ENCODE measurements at regions not wholly inside any gene's neighbourhood (a gene's known extent, or its start where the extent isn't known, plus 50 kb on each side); places are given as distances from the start of the nearest gene placed in this dataset.
"Not testable (repeated sequence)": the region's sequence is repeated elsewhere in the genome, so short reads cannot be mapped to it uniquely, and the experiment has no call there.

DNA sequence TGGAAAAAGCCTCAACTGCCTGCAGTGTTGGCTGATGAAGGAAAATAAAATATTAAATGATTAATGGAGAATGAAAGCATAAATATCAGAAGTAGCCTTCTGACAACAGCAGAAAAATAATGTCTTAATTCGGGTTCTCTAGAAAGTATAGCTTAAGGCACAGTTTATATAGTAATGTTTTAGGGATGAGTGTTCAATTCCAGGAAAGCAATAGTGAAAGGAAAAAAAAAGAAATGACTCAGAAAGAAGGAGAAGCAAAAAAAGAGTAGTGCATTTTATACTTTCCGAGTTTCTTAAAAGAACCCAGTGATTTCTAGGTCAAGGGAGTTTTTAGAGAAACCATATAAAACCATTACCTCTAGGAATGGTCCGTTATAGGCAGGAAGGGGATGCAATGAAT is 137.3 kb downstream of the HTR1B start:
- intact Hi-C loops (cut with micrococcal nuclease): no loop called here

DNA sequence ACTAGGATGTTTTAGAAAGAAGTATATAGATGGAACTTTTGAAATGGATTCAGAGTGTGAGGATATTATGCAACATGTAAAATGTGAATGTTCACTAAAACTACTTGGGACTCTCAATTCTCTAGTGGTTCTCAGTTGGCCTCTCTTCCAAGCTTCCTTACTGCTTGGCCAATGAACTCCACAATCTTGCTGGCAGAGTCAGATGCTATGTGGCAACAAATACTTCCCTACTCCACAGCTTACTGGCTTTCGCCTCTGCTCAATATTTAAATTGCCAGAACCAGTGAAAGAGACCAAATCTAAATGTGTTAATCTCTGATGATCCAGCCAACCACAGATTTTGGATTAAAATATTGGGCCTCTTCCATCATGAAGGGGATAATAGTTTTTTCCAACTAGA is 138.4 kb downstream of the HTR1B start:
- intact Hi-C loops (cut with micrococcal nuclease): no loop called here

DNA sequence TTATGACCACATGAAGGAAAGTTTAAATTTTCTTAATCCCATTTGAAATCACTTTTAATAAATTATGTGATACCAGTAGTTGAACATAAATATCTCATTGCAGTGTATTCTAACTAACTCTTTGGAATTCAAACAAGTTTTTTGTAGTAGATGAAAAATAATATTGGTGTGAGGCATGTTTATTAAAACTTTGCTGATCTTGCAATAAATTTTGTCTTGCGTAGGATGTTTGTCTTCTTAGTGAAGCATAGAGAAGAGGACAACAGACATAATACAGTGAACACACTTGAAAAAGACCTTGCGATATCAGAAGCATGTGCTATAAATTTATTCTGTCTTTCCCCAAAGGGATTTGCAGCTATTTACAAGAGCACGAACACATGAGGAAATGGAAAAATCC is 140.7 kb downstream of the HTR1B start:
- intact Hi-C loops (cut with micrococcal nuclease): no loop called here

DNA sequence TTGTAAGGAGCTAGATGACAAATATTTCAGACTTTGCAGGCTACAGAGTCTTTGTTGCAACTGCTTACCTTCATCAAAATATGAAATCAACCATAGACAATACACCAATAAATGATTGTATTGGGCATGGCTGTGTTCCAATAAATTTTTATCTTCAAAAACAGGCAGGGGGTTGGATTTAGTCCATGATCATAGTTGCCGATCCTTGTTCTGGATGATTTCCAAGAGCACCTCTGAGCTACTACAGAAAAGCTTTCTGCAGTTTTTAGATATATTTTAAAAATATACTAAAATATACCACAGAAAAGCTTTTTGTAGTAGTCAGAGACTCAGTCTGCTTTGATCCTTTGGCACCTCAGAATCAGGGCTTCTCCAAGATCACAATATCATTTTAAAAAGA is 145.0 kb downstream of the HTR1B start:
- intact Hi-C loops (cut with micrococcal nuclease): no loop called here

DNA sequence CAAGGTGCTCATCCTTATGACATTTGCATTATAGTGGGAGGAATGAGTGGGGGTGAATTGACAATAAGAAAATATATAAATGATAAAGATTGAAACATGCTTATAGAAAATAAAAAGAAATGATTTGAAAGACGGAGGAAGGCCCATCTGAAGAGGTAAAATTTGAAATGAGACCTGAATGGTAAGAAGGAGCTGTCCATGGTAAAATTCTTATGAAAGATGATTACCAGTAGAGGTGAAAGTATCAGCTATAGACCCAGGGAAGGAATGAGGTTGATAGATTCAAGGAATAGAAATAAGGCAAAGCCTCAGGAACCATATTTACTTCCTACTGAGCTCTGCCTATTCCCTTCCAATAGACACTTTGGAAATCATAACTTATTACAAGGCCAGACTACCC is 149.7 kb downstream of the HTR1B start:
- intact Hi-C loops (cut with micrococcal nuclease): no loop called here

DNA sequence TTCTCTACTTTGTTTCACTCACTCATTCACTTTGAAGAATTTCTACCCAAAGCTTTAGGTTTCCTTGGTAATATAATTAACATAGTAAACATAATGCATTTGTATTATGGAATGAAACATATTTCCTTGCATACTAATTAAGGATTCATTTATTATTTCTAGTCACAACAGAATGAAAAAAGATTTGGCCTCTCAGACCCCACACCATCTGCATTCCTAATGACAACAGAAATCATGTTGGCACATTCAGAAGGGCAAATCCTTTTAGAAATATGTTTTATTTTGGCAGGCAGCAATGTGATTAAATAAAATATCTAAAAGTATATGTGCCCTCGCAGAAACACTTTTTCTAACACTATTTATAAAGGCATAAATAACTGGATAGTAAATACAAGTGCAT is 163.4 kb downstream of the HTR1B start:
- intact Hi-C loops (cut with micrococcal nuclease): no loop called here

DNA sequence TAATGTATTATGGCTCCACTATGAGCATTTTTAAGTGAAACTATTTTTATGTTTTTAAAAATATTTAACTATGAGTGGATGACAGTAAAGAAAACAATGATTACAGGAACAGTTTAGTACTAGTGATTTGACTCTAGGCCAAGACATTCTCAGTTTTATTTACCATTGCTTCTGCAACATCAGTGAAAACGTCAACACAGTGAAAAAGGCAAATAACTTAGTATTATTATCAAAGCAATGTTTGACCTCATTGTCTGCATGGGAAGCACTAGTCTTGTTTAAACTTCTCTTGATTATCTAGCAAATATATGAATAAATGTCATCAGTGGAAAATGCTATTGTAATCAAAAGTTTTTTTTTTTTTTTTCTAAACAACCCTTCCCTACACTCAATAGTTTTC is 165.0 kb downstream of the HTR1B start:
- intact Hi-C loops (cut with micrococcal nuclease): no loop called here

DNA sequence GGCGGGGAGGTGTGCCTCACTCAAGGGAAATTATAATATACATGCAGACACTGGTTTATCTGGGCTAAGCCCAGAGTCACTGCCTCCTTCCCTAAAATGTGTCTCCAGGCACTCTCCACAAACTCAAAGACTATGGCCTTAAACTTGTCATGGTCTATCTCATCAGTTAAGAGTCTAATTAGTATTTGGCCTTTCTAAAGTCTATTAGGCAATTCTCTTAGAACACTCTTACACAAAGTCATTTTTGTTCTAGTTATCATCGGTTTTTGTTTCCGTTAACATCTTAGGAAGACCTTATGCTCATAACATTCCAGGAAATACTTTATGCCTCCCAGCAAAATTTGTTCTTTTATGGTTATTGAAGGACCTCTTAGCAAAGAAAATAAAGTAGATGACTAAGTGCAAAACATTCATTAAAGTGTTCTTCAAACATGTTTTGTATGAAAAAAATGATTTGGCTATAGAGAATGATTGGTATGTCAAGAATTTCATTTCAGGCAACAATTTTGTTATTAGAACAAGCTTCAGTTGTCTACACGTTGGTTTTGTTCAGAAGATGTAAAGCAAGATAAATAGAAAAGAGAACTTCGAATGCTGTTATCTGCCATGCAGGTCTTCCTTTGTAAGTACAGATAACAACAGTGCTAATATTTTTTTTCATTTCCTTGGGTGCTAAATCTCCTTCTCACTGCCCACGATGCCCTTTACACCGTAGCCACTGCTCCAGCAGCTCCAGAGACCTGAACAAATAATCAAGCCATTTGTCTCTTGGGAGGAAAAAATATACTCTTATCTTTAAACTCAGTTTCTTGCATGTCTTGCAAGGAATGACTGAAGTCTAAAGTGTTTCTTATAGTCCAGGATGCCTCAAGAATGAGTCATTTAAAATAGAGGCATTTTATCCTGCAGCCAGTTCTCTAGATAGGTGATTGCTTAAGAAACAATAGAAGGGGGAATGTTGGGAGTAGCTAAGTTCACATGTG is 170.4 kb downstream of the HTR1B start:
- intact Hi-C loops (cut with micrococcal nuclease): no loop called here

DNA sequence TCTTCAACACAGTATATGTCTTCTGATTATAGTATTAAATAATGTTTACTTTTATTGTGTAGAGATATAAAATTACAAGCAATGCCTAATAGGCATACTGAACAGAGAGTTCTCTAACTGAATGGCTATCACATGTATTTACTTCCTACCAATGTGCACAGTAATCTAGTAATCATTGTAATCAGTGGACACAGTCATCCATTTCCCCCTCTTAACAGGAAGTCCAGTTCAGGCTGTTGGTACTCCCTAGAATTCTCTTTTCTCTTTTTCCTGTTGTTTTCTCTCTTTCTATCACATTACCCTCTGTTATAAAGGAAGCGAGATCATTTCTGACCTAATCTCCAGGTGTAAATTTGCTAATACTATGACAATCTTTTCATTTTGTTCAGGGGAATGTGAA is 172.5 kb downstream of the HTR1B start:
- intact Hi-C loops (cut with micrococcal nuclease): no loop called here

DNA sequence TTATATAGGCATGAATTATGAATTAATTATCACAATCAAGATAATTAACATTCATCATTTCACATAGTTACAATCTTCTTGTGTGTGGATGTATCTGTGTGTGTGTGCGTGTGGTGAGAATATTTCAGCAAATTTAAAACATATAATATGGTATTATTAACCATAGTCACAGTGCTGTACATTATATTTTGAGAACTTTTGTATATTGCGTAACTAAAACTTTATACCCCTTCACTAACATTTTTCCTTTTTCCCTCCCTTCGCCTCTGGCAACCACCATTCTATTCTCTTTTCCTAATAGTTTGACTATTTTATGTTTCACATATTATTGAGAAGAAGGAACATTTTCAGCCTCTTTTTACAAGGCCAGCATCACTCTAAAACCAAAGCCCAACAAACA is 176.8 kb downstream of the HTR1B start:
- intact Hi-C loops (cut with micrococcal nuclease): no loop called here

DNA sequence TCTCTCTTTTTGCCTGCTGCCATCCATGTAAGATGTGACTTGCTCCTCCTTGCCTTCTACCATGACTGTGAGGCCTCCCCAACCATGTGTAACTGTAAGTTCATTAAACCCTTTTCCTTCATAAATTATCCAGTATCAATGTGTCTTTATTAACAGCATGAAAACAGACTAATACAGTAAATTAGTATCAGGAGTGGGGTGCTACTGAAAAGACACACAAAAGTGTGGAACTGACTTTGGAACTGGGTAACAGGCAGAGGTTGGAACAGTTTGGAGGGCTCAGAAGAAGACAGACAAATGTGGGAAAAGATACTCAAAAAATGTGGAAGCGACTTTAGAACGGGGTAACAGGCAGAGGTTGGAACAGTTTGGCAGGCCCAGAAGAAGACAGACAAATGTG is 189.4 kb downstream of the HTR1B start:
- intact Hi-C loops (cut with micrococcal nuclease): no loop called here

DNA sequence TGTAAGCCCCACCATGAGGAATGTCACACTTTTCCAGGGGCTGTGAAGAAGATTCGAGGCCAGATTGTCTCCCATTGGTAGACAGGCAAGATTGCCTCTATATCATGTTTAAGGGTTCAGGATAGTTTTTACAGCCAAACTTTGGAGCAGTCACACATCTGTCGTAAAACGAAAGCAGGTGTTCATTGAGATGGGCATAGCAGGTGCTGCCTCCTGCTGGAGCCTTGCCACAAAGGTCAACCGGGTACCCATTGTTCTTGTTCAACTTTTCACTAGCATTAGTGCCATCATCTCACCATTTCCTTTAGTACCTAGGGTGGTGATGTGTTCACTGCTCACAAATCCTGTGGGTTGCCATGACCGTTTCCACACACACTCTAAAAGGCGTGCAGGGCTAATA is 198.3 kb downstream of the HTR1B start:
- intact Hi-C loops (cut with micrococcal nuclease): no loop called here

DNA sequence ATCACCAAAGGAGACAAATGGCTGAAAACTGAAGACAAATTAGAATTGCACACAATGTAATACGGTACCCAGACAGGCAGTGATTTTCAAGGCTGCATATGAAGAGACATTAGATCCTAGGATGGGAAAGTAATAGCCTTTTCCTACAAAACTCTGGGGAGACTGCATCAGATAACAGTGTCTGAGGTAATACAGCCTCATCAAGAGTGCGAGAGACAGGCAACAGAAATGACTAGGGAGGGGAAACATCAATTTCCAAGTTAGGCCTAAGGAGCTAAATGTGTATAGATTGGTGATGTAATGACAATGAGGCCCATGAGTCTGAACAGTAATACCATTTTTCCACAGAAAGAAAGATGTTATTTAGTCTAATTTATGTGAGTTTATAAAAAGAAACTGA is 200.3 kb downstream of the HTR1B start:
- intact Hi-C loops (cut with micrococcal nuclease): no loop called here

DNA sequence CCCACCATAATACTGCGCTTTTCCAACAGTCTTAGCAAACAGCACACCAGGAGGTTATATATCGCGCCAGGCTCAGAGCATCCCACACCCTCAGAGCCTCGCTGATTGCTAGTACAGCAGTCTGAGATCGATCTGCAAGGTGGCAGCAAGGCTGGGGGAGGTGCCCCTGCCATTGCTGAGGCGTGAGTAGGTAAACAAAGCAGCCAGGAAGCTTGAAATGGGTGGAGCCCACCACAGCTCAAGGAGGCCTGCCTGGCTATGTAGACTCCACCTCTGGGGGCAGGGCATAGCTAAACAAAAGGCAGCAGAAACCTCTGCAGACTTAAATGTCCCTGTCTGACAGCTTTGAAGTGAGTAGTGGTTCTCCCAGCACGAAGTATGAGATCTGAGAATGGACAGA is 211.5 kb downstream of the HTR1B start:
- intact Hi-C loops (cut with micrococcal nuclease): not testable (repeated sequence)

DNA sequence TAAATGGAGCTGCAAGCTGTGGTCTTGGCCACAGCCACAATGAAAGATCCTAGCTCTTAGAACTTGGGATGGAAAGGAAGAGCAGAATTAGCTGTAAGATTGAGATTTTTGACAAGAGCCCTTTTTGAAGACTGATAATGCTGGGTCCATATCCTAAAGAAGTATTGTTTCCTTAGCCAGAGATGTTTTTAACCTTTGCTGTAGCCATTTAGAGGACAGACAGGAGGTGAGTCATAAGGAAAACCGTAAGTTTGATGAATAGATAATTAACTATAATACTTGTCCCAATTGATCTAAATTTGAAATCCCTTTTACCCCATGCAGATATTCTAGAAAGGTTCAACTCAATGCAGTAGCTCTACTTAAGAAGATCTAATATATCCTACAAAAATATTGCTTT is 213.7 kb downstream of the HTR1B start:
- intact Hi-C loops (cut with micrococcal nuclease): no loop called here

DNA sequence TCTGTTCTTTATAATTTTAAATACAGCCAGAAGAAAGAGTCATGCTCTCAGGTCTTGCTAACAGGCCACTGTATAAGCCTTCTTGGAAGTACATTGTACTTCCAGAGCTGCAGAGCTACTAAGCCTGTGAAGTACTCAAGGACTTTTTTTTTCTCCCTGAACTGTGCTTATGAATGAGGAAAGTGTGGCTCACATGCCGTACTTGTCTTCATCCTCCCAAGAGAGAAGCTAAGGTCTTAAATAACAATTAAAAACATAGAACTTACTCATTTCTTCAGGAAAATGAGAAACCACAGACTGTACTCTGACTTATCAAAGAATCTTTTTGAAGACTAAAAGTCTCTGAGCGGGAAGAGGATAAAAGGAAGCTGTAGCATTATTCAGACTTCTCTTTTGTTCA is 218.3 kb downstream of the HTR1B start:
- intact Hi-C loops (cut with micrococcal nuclease): no loop called here

DNA sequence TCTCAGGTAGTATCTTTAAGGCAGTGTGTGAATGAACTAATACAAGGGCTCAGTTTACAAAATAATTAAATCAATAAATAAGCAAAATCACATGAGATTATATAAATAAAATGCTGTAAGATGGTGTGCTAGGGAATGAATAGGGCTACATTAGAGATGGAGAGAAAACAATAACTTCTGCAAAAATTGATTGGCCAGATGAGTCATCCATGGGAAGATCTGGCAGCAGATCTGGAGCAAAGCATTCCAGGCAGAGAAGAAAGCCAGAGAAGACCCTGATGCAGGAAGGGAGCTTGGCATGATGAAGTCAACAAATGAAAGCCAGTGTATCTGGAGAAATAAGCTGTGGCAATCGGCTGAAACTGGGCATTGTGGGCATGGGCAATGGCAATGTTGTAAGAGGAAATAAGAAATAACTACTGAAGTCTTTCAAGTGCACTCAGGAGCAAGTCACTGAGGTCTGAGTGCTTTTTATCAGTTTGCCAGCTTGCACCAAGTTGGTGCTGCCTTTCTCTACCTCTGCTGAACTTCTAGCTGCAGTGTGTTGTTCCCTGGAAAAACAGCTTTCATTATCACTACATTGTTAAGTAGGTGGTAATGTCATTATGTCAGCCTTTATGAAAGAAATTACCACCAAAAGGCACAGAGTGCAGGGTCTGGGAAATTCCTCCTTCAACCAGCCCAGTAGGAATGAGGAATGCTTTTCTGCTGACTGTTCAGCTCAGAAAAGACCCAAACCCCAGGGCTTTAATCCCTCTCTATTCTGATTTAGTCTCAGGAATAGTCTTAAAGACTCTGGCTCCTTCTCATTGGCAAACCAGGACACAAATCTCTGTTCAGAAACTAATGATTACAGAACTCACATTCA is 231.6 kb downstream of the HTR1B start:
- intact Hi-C loops (cut with micrococcal nuclease): no loop called here

DNA sequence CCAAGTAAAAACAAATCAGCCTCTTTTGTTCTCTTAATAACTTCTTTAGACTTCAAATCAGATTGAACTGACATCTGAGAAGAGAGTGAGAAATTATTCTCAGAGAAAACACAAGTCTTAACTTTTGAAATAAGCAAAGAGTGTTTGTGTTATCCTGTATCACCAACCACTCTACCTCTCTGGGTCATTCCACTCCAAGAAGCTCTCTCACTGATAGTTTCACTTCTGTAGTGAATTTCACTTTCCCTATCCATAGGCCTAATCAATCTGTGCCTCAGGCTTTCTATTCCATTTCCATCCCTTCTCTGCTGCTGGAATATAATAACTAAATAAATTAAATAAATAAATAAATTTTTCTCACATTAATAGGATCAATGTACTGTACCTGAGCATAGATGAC is 235.0 kb downstream of the HTR1B start:
- intact Hi-C loops (cut with micrococcal nuclease): no loop called here

DNA sequence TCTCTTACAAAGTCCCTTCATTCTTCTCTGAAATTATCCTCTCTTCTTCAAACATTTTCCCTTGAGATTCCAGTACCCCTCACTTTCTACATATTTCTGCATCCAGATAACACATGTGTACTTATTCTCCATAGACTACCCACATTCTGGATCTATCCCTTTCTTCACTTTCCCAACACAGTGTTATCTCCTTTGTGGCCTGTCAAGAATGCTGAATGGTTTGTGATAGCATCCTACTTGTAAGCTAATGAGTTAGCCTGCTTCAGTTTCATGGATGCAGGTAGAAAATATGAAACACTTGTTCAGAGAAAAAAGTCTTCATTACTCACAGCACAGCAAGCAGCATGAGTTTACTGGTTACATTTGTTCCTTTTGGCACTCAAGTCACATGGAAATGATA is 245.4 kb downstream of the HTR1B start:
- intact Hi-C loops (cut with micrococcal nuclease): no loop called here

DNA sequence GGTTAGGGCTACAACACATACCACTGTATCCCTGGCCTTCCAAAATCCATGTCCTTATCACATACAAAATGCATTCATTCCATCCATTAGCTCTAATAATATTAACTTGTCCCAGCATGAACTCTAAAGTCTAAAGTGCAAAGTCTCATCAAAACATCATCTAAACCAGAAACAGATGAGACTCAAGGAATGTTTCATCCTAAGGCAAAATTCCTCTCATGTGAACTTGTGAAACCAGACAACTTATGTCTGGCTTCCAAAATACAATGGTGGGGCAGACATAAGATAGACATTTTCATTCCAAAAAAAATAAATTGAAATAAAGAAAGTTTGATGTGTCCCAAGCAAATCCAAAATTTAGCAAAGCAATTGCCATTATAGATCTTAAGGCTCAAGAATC is 257.4 kb downstream of the HTR1B start:
- intact Hi-C loops (cut with micrococcal nuclease): no loop called here

DNA sequence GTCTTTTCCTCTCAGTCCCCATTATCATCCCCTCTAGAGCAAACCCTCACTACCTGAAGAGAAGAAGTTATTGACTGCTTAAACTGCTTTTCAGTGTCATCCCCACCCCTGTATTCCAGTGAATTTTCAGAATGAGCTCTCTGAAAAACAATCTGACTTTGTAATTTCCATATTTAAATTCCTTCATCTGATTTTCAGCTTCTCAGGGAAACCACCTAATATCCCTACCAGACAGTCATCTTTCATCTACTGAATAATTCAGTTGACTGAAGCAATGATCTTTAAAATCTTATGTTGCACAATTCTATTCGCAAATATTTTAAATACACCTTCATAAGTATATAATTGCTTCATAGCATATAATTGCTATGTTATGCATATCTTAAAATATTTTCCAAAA is 258.7 kb downstream of the HTR1B start:
- intact Hi-C loops (cut with micrococcal nuclease): no loop called here

DNA sequence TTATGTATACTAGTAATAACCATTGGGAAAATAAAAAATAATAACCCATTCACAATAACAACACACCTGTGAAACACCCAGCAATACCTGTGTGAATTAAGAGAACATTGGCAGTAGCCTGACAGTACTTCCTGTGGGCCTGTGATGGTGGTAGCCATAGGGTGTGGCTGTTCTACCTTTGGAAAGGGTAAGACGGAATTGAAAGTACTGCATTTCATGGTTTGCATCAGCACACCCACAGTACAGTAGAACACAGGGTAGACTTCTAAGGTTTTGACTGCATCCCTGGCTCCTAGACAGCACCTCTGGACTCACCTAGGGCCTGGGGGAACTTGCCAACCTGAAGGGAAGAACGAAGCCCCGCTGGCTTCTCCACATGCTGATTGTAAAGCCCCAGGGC is 279.8 kb downstream of the HTR1B start:
- intact Hi-C loops (cut with micrococcal nuclease): no loop called here

DNA sequence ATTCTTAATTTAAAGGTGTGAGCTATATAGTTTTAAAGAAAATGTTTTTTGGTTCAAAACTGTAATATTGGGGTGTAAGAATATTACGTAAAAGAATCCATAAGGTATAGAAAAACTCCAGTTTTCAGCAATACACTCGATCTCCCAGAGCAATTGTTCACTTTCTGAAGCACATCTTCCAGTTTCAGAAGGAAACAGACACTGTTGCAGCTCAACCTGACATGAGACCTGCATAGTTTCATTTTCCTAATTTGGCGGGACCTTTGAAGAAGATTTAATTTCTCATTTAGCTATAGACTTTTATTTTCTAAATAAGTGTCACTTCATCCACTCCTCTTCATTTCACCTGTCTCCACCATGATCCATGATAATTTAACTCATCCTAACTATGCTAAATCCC is 281.5 kb downstream of the HTR1B start:
- intact Hi-C loops (cut with micrococcal nuclease): no loop called here

Measured in T-helper 2 cell treated with Interferon-gamma antibody and Interleukin-4, amounts not matched to agents 100 ng/mL and 5 ng/mL, for 36 hours (primary cell).